Spleen (tissue), 11 donors: ENCODE measurements at regions not wholly inside any gene's neighbourhood (a gene's known extent, or its start where the extent isn't known, plus 50 kb on each side); places are given as distances from the start of the nearest gene placed in this dataset.

ENCODE experiments used
- DNase-seq: peaks from one replicate; pipeline ENCODE4 v3.0.0-alpha.2; 2020
- H3K27ac ChIP-seq, 8 donors: fragments of 200-600 bp; sonication (generic) in 7 of 8; 1 replicate in 4 of 8; 2 replicates in 4 of 8; pipeline versions ENCODE4 v1.5.0 to v1.8.0; 2016 to 2021; ENCODE audit warnings: inconsistent platforms in 4 of 8, mild to moderate bottlenecking in 4 of 8, moderate library complexity in 1 of 8
- H3K27me3 ChIP-seq, 7 donors: fragments of 200-600 bp; sonication (generic) in 6 of 7; replicated peaks in 1 of 7; 1 replicate in 4 of 7; 2 replicates in 3 of 7; pipeline versions ENCODE4 v1.5.0 to v1.8.0; 2016 to 2021; ENCODE audit warnings: inconsistent platforms in 3 of 7, mild to moderate bottlenecking in 1 of 7
- H3K36me3 ChIP-seq, 6 donors: fragments of 200-600 bp; sonication (generic) in 5 of 6; 1 replicate in 4 of 6; 2 replicates in 2 of 6; pipeline versions ENCODE4 v1.5.0 to v1.8.0; 2016 to 2021; ENCODE audit warnings: inconsistent platforms in 2 of 6
- H3K4me1 ChIP-seq, 6 donors: fragments of 200-600 bp; sonication (generic) in 5 of 6; 1 replicate in 3 of 6; 2 replicates in 3 of 6; pipeline versions ENCODE4 v1.5.0 to v1.8.0; 2016 to 2021; ENCODE audit warnings: inconsistent platforms in 3 of 6
- H3K4me3 ChIP-seq, 8 donors: fragments of 200-600 bp; sonication (generic) in 7 of 8; 1 replicate in 4 of 8; 2 replicates in 4 of 8; pipeline versions ENCODE4 v1.5.0 to v1.8.0; 2016 to 2021; ENCODE audit warnings: inconsistent platforms in 4 of 8, mild to moderate bottlenecking in 4 of 8, moderate library complexity in 2 of 8
- H3K9me3 ChIP-seq, 8 donors: fragments of 200-600 bp; sonication (generic) in 7 of 8; 1 replicate in 4 of 8; 2 replicates in 4 of 8; pipeline versions ENCODE4 v1.5.0 to v1.8.0; 2016 to 2021; ENCODE audit warnings: inconsistent platforms in 4 of 8
- POLR2A ChIP-seq, 3 donors: fragments of 450-650 bp; IDR thresholded peaks; one replicate each; pipeline ENCODE4 v1.5.1; 2017; ENCODE audit warnings: antibody characterized with exemption in 3 of 3, mild to moderate bottlenecking in 1 of 3
- POLR2AphosphoS5 ChIP-seq, 3 donors: sonication (generic); formaldehyde crosslinking; IDR thresholded peaks; one replicate each; pipeline ENCODE4 v1.5.1; 2017; ENCODE audit warnings: antibody characterized with exemption in 3 of 3
- WGBS, 5 donors: extraction: QIAGEN DNeasy Blood & Tissue Kit in 3 of 5; methylation state at CpG; one replicate each; pipeline versions ENCODE4 v1.1.5 to v1.1.7; 2013 to 2018; 5-methylcytosine and 5-hydroxymethylcytosine counted together
- intact Hi-C: fragments of 100-400 bp; cut with DNase I; formaldehyde crosslinking; loops from one replicate; pipeline ENCODE4 v1.15.0; 2023; ENCODE audit warnings: low total_unique reads
- TF ChIP-seq, protein P1 (sequence below), 11 experiments: fragments of 200-600 bp in 7 of 11; fragments of 450-650 bp in 4 of 11; sonication (generic) in 4 of 11; IDR thresholded peaks in 8 of 11; conservative IDR thresholded peaks in 3 of 11; 1 replicate in 7 of 11; 2 replicates in 4 of 11; pipeline versions ENCODE4 v1.4.0 to v1.8.0; 2016 to 2021; ENCODE audit warnings: antibody characterized with exemption in 11 of 11, inconsistent platforms in 4 of 11, mild to moderate bottlenecking in 1 of 11
- donor health status: healthy with polysubstance abuse.
- donor health status: DM: no; HTN: no; CAD: no; lungs with moderate emphysema.
- donor health status: DM: no; HTN: no; CAD: no.
- donor health status: Bipolar disorder and iron deficiency.
- donor health status: healthy.
- donor health status: DM: no; HTN: no; CAD: no.
- donor health status: DM: yes; HTN: yes; CAD: no.

GRCh38 chr2:120468136-120468535 is 122.2 kb downstream of the INHBB start:
- Histone ChIP-seq H3K9me3 (peaks cover 0 to 15% (median 8%) of the 10 kb centered on the region in 8 donors), H3K4me1 (peaks cover 0 to 19% (median 10%) of the 10 kb centered on the region in 6 donors), H3K27me3 (peaks cover 0 to 43% (median 0%) of the 10 kb centered on the region in 7 donors), H3K4me3 (no peak overlapping the region), H3K27ac (no peak overlapping the region), H3K36me3 (no peaks in the 10 kb centered on the region)
- intact Hi-C loops, result no loop called here
- WGBS, 5 donors, result 84 to 100% (median 95%) methylated on average over 5 to 6 of the region's 6 CpGs
- TF ChIP-seq POLR2AphosphoS5 (IDR thresholded peaks at IDR 0.05) (no peak), POLR2A (IDR thresholded peaks at IDR 0.05) (no peak)
- TF ChIP-seq, protein P1, sequence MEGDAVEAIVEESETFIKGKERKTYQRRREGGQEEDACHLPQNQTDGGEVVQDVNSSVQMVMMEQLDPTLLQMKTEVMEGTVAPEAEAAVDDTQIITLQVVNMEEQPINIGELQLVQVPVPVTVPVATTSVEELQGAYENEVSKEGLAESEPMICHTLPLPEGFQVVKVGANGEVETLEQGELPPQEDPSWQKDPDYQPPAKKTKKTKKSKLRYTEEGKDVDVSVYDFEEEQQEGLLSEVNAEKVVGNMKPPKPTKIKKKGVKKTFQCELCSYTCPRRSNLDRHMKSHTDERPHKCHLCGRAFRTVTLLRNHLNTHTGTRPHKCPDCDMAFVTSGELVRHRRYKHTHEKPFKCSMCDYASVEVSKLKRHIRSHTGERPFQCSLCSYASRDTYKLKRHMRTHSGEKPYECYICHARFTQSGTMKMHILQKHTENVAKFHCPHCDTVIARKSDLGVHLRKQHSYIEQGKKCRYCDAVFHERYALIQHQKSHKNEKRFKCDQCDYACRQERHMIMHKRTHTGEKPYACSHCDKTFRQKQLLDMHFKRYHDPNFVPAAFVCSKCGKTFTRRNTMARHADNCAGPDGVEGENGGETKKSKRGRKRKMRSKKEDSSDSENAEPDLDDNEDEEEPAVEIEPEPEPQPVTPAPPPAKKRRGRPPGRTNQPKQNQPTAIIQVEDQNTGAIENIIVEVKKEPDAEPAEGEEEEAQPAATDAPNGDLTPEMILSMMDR (IDR thresholded peaks at IDR 0.05 in 8 of 11, conservative IDR thresholded peaks at IDR 0.05 in 3 of 11), result no peak
- DNase-seq, result peak; percentile 46

GRCh38 chr2:120469426-120469825 is 123.5 kb downstream of the INHBB start:
- H3K9me3 ChIP-seq, result peaks cover 0 to 15% (median 8%) of the 10 kb centered on the region in 8 donors
- intact Hi-C loops, result no loop called here
- 59 to 69% (median 67%) methylated on average over 2 of the region's 2 CpGs for WGBS, 5 donors
- H3K4me1 ChIP-seq, result peaks cover 0 to 19% (median 10%) of the 10 kb centered on the region in 6 donors
- no peak for TF ChIP-seq POLR2A (IDR thresholded peaks at IDR 0.05)
- TF ChIP-seq, protein P1 (IDR thresholded peaks at IDR 0.05 in 8 of 11, conservative IDR thresholded peaks at IDR 0.05 in 3 of 11), result no peak
- no peak for TF ChIP-seq POLR2AphosphoS5 (IDR thresholded peaks at IDR 0.05)
- H3K27me3 ChIP-seq, result peaks cover 0 to 37% (median 0%) of the 10 kb centered on the region in 7 donors
- H3K36me3 ChIP-seq, result no peaks in the 10 kb centered on the region
- H3K4me3 ChIP-seq, result no peak overlapping the region
- peak; percentile 41 for DNase-seq
- H3K27ac ChIP-seq, result peak overlapping the region in 1 of 8 donors; percentile 12

- TF ChIP-seq, protein P1 (IDR thresholded peaks at IDR 0.05 in 8 of 11, conservative IDR thresholded peaks at IDR 0.05 in 3 of 11), result no peak
- TF ChIP-seq POLR2AphosphoS5 (IDR thresholded peaks at IDR 0.05) (peak; percentile 30 to 55 (median 39)), POLR2A (IDR thresholded peaks at IDR 0.05) (no peak)
- Histone ChIP-seq H3K27me3 (peaks cover 0 to 30% (median 0%) of the 10 kb centered on the region in 7 donors), H3K4me1 (peaks cover 0 to 19% (median 10%) of the 10 kb centered on the region in 6 donors), H3K4me3 (no peak overlapping the region), H3K9me3 (peaks cover 0 to 15% (median 8%) of the 10 kb centered on the region in 8 donors), H3K27ac (peak overlapping the region in 4 of 8 donors; percentile 12 to 57 (median 41)), H3K36me3 (no peaks in the 10 kb centered on the region)
- intact Hi-C loops, result no loop called here
- peak; percentile 77 for DNase-seq
- WGBS, 5 donors, result 50 to 67% (median 57%) methylated on average over 13 to 14 of the region's 14 CpGs
These were observed 124.4 kb downstream of the INHBB start for GRCh38 chr2:120470041-120470965.

- H3K36me3 ChIP-seq, result no peaks in the 10 kb centered on the region
- 69 to 91% (median 84%) methylated on average over 5 of the region's 5 CpGs for WGBS, 5 donors
- intact Hi-C loops, result no loop called here
- H3K4me3 ChIP-seq, result no peak overlapping the region
- H3K27me3 ChIP-seq, result peaks cover 0 to 24% (median 0%) of the 10 kb centered on the region in 7 donors
- DNase-seq, result peak; percentile 57
- peak overlapping the region in 1 of 8 donors; percentile 31 for H3K27ac ChIP-seq
- H3K9me3 ChIP-seq, result peaks cover 0 to 15% (median 8%) of the 10 kb centered on the region in 8 donors
- TF ChIP-seq, protein P1 (IDR thresholded peaks at IDR 0.05 in 8 of 11, conservative IDR thresholded peaks at IDR 0.05 in 3 of 11), result no peak
- TF ChIP-seq POLR2A (IDR thresholded peaks at IDR 0.05), result no peak
- no peak for TF ChIP-seq POLR2AphosphoS5 (IDR thresholded peaks at IDR 0.05)
- peaks cover 0 to 16% (median 7%) of the 10 kb centered on the region in 6 donors for H3K4me1 ChIP-seq
These were observed 125.2 kb downstream of the INHBB start for GRCh38 chr2:120471166-120471565.
